Spleen (tissue), 7 donors: ENCODE measurements at regions not wholly inside any gene's neighbourhood (a gene's known extent, or its start where the extent isn't known, plus 50 kb on each side); places are given as distances from the start of the nearest gene placed in this dataset.

Experiments
- CTCF ChIP-seq, 11 experiments: fragments of 200-600 bp in 7 of 11; fragments of 450-650 bp in 4 of 11; sonication (generic) in 4 of 11; IDR thresholded peaks in 8 of 11; conservative IDR thresholded peaks in 3 of 11; 1 replicate in 7 of 11; 2 replicates in 4 of 11; pipeline versions ENCODE4 v1.4.0 to v1.8.0; 2016 to 2021; ENCODE audit warnings: antibody characterized with exemption in 11 of 11, inconsistent platforms in 4 of 11, mild to moderate bottlenecking in 1 of 11
- POLR2A ChIP-seq, 3 donors: fragments of 450-650 bp; IDR thresholded peaks; one replicate each; pipeline ENCODE4 v1.5.1; 2017; ENCODE audit warnings: antibody characterized with exemption in 3 of 3, mild to moderate bottlenecking in 1 of 3
- donor health status: DM: no; HTN: no; CAD: no; lungs with moderate emphysema.
- donor health status: DM: no; HTN: no; CAD: no.
- donor health status: DM: no; HTN: no; CAD: no.

GRCh38 chr10:6349846-6350535 lies 147.3 kb downstream of the PFKFB3 start:
- TF ChIP-seq CTCF (IDR thresholded peaks at IDR 0.05 in 8 of 11, conservative IDR thresholded peaks at IDR 0.05 in 3 of 11) = no peak
- TF ChIP-seq POLR2A (IDR thresholded peaks at IDR 0.05) = no peak
